Gastrocnemius medialis (tissue), 4 donors: ENCODE measurements at regions not wholly inside any gene's neighbourhood (a gene's known extent, or its start where the extent isn't known, plus 50 kb on each side); places are given as distances from the start of the nearest gene placed in this dataset.

Experiments
- POLR2A ChIP-seq, 2 donors: fragments of 450-650 bp; IDR thresholded peaks; one replicate each; pipeline ENCODE4 v1.6.1; 2017; ENCODE audit warnings: antibody characterized with exemption in 2 of 2, mild to moderate bottlenecking in 2 of 2, moderate library complexity in 2 of 2
- TF ChIP-seq, protein P1 (sequence below), 5 experiments: fragments of 450-650 bp in 3 of 5; fragments of 200-600 bp in 2 of 5; sonication (generic) in 2 of 5; IDR thresholded peaks in 4 of 5; conservative IDR thresholded peaks in 1 of 5; 1 replicate in 4 of 5; 2 replicates in 1 of 5; pipeline ENCODE4 v1.5.1; 2016 to 2019; ENCODE audit warnings: antibody characterized with exemption in 5 of 5, mild to moderate bottlenecking in 3 of 5, moderate library complexity in 3 of 5

DNA sequence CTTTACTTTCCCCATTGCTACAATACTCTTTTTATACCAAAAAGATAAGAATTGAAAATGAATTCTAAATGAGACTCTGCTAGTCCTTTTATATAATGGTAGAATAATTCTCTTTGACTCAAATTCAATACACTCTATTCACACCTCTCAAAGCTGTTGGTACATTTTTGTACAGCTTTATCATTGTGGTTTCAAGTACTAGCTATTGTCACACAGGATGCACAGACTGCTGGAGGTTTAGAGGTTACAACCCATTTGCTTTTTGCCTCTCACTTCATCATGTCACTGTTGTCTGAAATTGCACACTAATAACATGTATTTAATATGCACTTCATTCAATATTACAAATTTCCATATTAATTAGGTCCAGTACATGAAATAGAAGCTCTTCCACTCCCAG, 442.2 kb upstream of the ARID1B start:
- TF ChIP-seq, protein P1, sequence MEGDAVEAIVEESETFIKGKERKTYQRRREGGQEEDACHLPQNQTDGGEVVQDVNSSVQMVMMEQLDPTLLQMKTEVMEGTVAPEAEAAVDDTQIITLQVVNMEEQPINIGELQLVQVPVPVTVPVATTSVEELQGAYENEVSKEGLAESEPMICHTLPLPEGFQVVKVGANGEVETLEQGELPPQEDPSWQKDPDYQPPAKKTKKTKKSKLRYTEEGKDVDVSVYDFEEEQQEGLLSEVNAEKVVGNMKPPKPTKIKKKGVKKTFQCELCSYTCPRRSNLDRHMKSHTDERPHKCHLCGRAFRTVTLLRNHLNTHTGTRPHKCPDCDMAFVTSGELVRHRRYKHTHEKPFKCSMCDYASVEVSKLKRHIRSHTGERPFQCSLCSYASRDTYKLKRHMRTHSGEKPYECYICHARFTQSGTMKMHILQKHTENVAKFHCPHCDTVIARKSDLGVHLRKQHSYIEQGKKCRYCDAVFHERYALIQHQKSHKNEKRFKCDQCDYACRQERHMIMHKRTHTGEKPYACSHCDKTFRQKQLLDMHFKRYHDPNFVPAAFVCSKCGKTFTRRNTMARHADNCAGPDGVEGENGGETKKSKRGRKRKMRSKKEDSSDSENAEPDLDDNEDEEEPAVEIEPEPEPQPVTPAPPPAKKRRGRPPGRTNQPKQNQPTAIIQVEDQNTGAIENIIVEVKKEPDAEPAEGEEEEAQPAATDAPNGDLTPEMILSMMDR (IDR thresholded peaks at IDR 0.05 in 4 of 5, conservative IDR thresholded peaks at IDR 0.05 in 1 of 5) = no peak
- TF ChIP-seq POLR2A (IDR thresholded peaks at IDR 0.05) = no peak
